SK-N-MC (cell line): ENCODE measurements at regions not wholly inside any gene's neighbourhood (a gene's known extent, or its start where the extent isn't known, plus 50 kb on each side); places are given as distances from the start of the nearest gene placed in this dataset.

Experiments
- EZH2 ChIP-seq: fragments of 200-600 bp; sonication (generic); IDR thresholded peaks from one replicate; pipeline ENCODE4 v1.6.1; 2017; ENCODE audit warnings: antibody characterized with exemption
- FOXP2 ChIP-seq: optimal IDR thresholded peaks from 2 replicates; pipeline ENCODE3; 2011; ENCODE audit warnings: mild to moderate bottlenecking, moderate library complexity; ENCODE audit not compliant: insufficient read depth; ENCODE audit errors: extremely low read length, control extremely low read depth
- POLR2AphosphoS5 ChIP-seq: IDR thresholded peaks from 2 replicates; pipeline ENCODE4 v1.6.1; 2012; ENCODE audit warnings: mild to moderate bottlenecking, low read depth, low read length, borderline replicate concordance

- TF ChIP-seq EZH2 = no peak
- no peak for TF ChIP-seq POLR2AphosphoS5
- TF ChIP-seq FOXP2 = no peak
These were observed 73.7 kb upstream of the ACSL1 start for GRCh38 chr4:184899261-184900134.
